ENCODE measurements at regions not wholly inside any gene's neighbourhood (a gene's known extent, or its start where the extent isn't known, plus 50 kb on each side); places are given as distances from the start of the nearest gene placed in this dataset.

GRCh38 chr5:173704615-173705511 lies 88.4 kb upstream of the BOD1 start:
- no peak for TF ChIP-seq GATA3 (IDR thresholded peaks at IDR 0.05; ENCODE audit: low read depth, low read length)
- no peak for TF ChIP-seq GATA2 (IDR thresholded peaks at IDR 0.05; ENCODE audit: low read depth, low read length)
